HL-60 (cell line): ENCODE measurements at regions not wholly inside any gene's neighbourhood (a gene's known extent, or its start where the extent isn't known, plus 50 kb on each side); places are given as distances from the start of the nearest gene placed in this dataset.

Experiments
- DNase-seq, 2 experiments: peaks; one replicate each; pipeline ENCODE4 v3.0.0-alpha.2; 2010 to 2020; ENCODE audit warnings: low read depth in 1 of 2, low spot score in 1 of 2
- H3K27ac ChIP-seq: fragments of 250-450 bp; sonication (Bioruptor Pico); replicated peaks from 2 replicates; pipeline ENCODE4 v1.5.1; 2020; ENCODE audit warnings: mild to moderate bottlenecking, moderate library complexity
- H3K27me3 ChIP-seq: fragments of 250-450 bp; sonication (Bioruptor Pico); 2 replicates; pipeline ENCODE4 v1.5.1; 2021; ENCODE audit warnings: mild to moderate bottlenecking, moderate library complexity; ENCODE audit not compliant: insufficient read depth, poor library complexity, severe bottlenecking
- H3K4me3 ChIP-seq: replicated peaks from 2 replicates; pipeline ENCODE4 v1.5.1; 2011; ENCODE audit warnings: mild to moderate bottlenecking, control low read depth, low read length; ENCODE audit not compliant: insufficient read depth
- GABPA ChIP-seq: IDR thresholded peaks from 2 replicates; pipeline ENCODE4 v1.6.1; 2012; ENCODE audit warnings: low read depth
- POLR2AphosphoS5 ChIP-seq: IDR thresholded peaks from 2 replicates; pipeline ENCODE4 v1.6.1; 2012; ENCODE audit warnings: low read depth
- SPI1 ChIP-seq: IDR thresholded peaks from 2 replicates; pipeline ENCODE4 v1.6.1; 2012; ENCODE audit warnings: low read depth, mild to moderate bottlenecking, borderline replicate concordance
- TF ChIP-seq, protein P1 (sequence below): IDR thresholded peaks from 2 replicates; pipeline ENCODE4 v1.6.1; 2012; ENCODE audit warnings: low read depth; ENCODE audit not compliant: insufficient replicate concordance
- TF ChIP-seq, protein P2 (sequence below): IDR thresholded peaks from one replicate; pipeline ENCODE4 v1.5.1; 2011; ENCODE audit warnings: low read length, control low read depth, inconsistent platforms; ENCODE audit not compliant: insufficient read depth

DNA sequence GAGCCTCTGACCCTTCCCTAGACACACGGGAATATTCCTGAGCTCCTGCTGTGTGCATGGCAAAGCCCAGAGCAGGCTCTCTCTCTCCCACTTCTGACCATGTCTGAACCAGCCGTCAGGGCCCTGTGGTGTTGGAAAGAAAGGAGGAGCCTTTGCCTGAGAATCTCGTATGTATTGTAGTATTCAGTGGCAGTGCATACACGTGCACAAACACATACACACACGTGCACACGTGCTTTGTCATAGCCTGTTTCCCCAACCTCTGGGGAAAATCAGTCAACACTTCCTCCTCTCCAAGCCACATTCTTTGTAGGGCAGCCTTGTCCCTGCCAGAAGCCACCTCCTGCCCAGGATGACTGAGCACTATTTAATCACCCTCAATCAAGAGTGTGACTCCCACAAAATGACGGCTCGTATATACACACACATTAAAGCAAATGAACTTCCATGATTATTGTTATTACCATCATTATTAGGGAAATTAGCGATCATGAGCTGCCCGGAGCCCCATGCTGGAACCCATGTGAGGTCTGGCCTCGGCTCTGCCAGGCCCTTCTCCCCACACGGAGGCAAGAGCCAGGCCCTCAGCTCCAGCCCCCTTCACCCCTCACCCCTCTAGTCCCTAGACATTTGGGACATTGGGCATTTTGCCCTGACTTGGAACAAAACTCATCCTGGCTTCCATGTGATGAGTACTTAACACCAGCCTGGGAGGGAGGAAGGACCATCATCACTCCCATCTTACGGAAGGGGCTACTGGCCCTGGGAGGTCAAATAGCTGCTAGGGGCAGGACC lies 331.9 kb downstream of the NPHP4 start:
- DNase-seq: no peak
- Histone ChIP-seq H3K4me3 (no peak overlapping the region), H3K27ac (no peak overlapping the region), H3K27me3 (no peaks in the 10 kb centered on the region)
- TF ChIP-seq GABPA (no peak), SPI1 (no peak), POLR2AphosphoS5 (no peak)
- TF ChIP-seq, protein P1, sequence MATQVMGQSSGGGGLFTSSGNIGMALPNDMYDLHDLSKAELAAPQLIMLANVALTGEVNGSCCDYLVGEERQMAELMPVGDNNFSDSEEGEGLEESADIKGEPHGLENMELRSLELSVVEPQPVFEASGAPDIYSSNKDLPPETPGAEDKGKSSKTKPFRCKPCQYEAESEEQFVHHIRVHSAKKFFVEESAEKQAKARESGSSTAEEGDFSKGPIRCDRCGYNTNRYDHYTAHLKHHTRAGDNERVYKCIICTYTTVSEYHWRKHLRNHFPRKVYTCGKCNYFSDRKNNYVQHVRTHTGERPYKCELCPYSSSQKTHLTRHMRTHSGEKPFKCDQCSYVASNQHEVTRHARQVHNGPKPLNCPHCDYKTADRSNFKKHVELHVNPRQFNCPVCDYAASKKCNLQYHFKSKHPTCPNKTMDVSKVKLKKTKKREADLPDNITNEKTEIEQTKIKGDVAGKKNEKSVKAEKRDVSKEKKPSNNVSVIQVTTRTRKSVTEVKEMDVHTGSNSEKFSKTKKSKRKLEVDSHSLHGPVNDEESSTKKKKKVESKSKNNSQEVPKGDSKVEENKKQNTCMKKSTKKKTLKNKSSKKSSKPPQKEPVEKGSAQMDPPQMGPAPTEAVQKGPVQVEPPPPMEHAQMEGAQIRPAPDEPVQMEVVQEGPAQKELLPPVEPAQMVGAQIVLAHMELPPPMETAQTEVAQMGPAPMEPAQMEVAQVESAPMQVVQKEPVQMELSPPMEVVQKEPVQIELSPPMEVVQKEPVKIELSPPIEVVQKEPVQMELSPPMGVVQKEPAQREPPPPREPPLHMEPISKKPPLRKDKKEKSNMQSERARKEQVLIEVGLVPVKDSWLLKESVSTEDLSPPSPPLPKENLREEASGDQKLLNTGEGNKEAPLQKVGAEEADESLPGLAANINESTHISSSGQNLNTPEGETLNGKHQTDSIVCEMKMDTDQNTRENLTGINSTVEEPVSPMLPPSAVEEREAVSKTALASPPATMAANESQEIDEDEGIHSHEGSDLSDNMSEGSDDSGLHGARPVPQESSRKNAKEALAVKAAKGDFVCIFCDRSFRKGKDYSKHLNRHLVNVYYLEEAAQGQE: no peak
- TF ChIP-seq, protein P2, sequence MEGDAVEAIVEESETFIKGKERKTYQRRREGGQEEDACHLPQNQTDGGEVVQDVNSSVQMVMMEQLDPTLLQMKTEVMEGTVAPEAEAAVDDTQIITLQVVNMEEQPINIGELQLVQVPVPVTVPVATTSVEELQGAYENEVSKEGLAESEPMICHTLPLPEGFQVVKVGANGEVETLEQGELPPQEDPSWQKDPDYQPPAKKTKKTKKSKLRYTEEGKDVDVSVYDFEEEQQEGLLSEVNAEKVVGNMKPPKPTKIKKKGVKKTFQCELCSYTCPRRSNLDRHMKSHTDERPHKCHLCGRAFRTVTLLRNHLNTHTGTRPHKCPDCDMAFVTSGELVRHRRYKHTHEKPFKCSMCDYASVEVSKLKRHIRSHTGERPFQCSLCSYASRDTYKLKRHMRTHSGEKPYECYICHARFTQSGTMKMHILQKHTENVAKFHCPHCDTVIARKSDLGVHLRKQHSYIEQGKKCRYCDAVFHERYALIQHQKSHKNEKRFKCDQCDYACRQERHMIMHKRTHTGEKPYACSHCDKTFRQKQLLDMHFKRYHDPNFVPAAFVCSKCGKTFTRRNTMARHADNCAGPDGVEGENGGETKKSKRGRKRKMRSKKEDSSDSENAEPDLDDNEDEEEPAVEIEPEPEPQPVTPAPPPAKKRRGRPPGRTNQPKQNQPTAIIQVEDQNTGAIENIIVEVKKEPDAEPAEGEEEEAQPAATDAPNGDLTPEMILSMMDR: no peak

DNA sequence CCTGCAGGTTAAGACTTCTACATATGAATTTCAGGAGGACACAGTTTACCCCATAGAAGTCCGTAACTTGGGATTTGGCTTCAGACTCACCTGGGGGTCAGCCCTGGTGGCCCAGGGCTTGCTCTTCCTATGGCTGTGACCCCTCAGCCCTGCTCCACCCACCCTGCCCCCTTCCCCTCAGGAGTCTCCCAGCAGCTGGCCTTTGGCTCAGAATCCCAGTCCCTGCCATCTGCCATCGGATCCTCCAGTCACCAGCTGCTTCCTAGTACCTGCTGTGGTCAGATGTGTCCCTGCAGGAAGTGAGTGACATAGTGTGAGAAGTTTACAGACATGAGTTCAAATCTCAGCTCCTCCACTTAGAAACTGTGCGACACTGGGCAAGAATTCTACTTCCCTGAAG lies 332.6 kb downstream of the NPHP4 start:
- no peaks in the 10 kb centered on the region for H3K27me3 ChIP-seq
- H3K4me3 ChIP-seq: no peak overlapping the region
- no peak overlapping the region for H3K27ac ChIP-seq
- no peak for DNase-seq
- TF ChIP-seq, protein P2: no peak
- TF ChIP-seq POLR2AphosphoS5 (no peak), SPI1 (no peak), GABPA (no peak)
- TF ChIP-seq, protein P1: no peak

DNA sequence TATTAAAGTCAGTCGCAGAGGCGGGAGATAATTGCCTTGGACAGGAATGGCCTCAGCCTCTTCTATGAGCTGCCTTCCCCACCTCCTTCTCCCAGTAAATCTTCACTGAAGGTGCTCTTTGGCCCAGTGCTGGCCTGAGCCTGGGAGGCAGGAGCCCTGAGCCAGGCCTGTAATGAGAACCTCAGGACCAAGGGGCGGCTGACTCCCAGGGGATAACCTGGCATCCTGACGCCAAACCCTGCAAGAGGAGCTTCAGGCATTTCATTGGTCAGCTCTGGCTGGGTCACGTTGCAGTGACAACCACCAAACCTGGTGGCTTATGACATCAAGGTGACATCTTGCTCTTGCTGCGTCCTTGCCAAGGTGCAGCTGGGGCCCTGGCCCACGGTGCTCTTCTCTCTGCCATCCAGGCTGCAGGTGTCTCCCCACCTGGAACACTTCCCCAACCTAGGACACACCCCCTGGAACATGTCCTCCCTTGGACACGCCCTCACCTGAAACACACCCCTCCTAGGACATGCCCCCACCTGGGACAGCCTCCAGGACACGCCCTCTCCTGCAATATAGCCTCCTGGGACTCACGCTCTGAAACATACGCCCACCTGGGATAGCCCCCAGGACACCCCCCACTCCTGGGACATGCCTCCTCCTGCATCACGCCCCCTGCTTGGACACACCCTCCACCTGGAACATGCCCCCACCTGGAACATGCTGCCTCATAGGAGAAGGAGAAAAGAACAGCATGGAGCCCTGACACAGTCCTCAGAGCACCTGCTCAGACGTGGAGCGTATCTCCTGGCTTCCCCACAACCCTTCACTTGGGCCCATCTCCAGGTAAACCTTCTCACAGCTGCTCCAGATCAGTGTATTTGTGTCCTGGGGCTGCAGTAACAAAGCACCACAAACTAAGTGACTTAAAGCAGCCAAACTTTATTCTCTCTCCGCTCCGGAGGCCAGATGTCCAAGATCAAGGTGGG lies 333.6 kb downstream of the NPHP4 start:
- Histone ChIP-seq H3K4me3 (no peak overlapping the region), H3K27me3 (no peaks in the 10 kb centered on the region), H3K27ac (no peak overlapping the region)
- DNase-seq: no peak
- no peak for TF ChIP-seq POLR2AphosphoS5
- no peak for TF ChIP-seq GABPA
- TF ChIP-seq, protein P1: no peak
- TF ChIP-seq, protein P2: no peak
- TF ChIP-seq SPI1: no peak
